HCT116 (cell line): ENCODE measurements at regions not wholly inside any gene's neighbourhood (a gene's known extent, or its start where the extent isn't known, plus 50 kb on each side); places are given as distances from the start of the nearest gene placed in this dataset.

ENCODE experiments used
- ATAC-seq: fragments of 200-7000 bp; cut with Tn5 transposase; 2 replicates; pipeline ENCODE4 v1.9.1; 2020; ENCODE audit warnings: mild to moderate bottlenecking, moderate library complexity
- BruUV-seq: library from RNA; stranded (reverse); fragments of 400-500 nt; replicated peaks from 2 replicates; lab custom pipeline; 2021; lab: Mats Ljungman, UMichigan
- CTCF ChIA-PET: fragments of 300-600 bp; sonication (Branson Sonifier 250); formaldehyde crosslinking; loops from one replicate; lab custom pipeline; 2021; ENCODE audit warnings: antibody characterized with exemption; lab: Charles Lee
- POLR2A ChIA-PET: fragments of 300-600, 350-600 bp; sonication (Branson Sonifier 250); formaldehyde crosslinking; loops from one replicate; lab custom pipeline; 2021; ENCODE audit warnings: antibody characterized with exemption; lab: Charles Lee
- RAD21 ChIA-PET, 2 experiments: fragments of 300-600 bp; sonication (Branson Sonifier 250); formaldehyde crosslinking; loops; one replicate each; lab custom pipeline; 2023; ENCODE audit warnings: low total read pairs in 2 of 2; ENCODE audit not compliant: uncharacterized antibody in 2 of 2, unreplicated experiment in 2 of 2, low non-redundant PET in 1 of 2; lab: Charles Lee
- DNase-seq: peaks from one replicate; pipeline ENCODE4 v3.0.0-alpha.2; 2010; ENCODE audit warnings: low read depth, low spot score
- H2AFZ ChIP-seq: fragments of 200-600 bp; shearing (Covaris generic), sonication (generic); 2 replicates; pipeline ENCODE4 v1.6.1; 2017; ENCODE audit warnings: low read depth, mixed run types, mixed read lengths, antibody characterized with exemption, low read length; ENCODE audit not compliant: poor library complexity, severe bottlenecking
- H3K27ac ChIP-seq: 2 replicates; pipeline ENCODE4 v1.5.1; 2012; ENCODE audit warnings: low read depth, low read length
- H3K27me3 ChIP-seq: fragments of 200-600 bp; sonication (generic); 2 replicates; pipeline ENCODE4 v1.6.1; 2016; ENCODE audit warnings: mixed run types, low read length, mixed read lengths; ENCODE audit not compliant: insufficient read depth
- H3K36me3 ChIP-seq, 2 experiments: fragments of 200-500 bp in 1 of 2; fragments of 200-600 bp in 1 of 2; sonication (Bioruptor generic) in 1 of 2; sonication (generic) in 1 of 2; 2 replicates each; pipeline versions ENCODE4 v1.5.1 to v1.6.1; 2014 to 2016; ENCODE audit warnings: low read length in 2 of 2, inconsistent platforms in 1 of 2, mixed read lengths in 1 of 2, mixed run types in 1 of 2; ENCODE audit not compliant: insufficient read depth in 2 of 2, control insufficient read depth in 1 of 2
- H3K4me1 ChIP-seq, 2 experiments: fragments of 200-600 bp in 1 of 2; sonication (generic) in 1 of 2; 2 replicates each; pipeline versions ENCODE4 v1.5.1 to v1.6.1; 2012 to 2017; ENCODE audit warnings: low read length in 2 of 2, inconsistent platforms in 1 of 2, mild to moderate bottlenecking in 1 of 2, mixed read lengths in 1 of 2, mixed run types in 1 of 2, moderate library complexity in 1 of 2; ENCODE audit not compliant: insufficient read depth in 2 of 2, control insufficient read depth in 1 of 2
- H3K4me2 ChIP-seq: fragments of 200-600 bp; sonication (generic); 2 replicates; pipeline ENCODE4 v1.6.1; 2017; ENCODE audit warnings: mixed run types, low read length, mixed read lengths
- H3K4me3 ChIP-seq, 2 experiments: fragments of 200-600 bp in 1 of 2; sonication (generic) in 1 of 2; replicated peaks in 1 of 2; 2 replicates each; pipeline ENCODE4 v1.5.1; 2011 to 2016; ENCODE audit warnings: low read length in 2 of 2, control low read depth in 1 of 2, low read depth in 1 of 2, mild to moderate bottlenecking in 1 of 2, mixed read lengths in 1 of 2, mixed run types in 1 of 2
- H3K79me2 ChIP-seq: fragments of 200-600 bp; sonication (generic); 2 replicates; pipeline ENCODE4 v1.6.1; 2017; ENCODE audit warnings: mild to moderate bottlenecking, mixed run types, low read length, moderate library complexity, mixed read lengths; ENCODE audit not compliant: insufficient read depth
- H3K9ac ChIP-seq: fragments of 200-600 bp; sonication (generic); 2 replicates; pipeline ENCODE4 v1.6.1; 2016; ENCODE audit warnings: low read length, mixed read lengths
- H3K9me2 ChIP-seq: fragments of 200-600 bp; sonication (generic), shearing (Covaris generic); 2 replicates; pipeline ENCODE4 v1.6.1; 2017; ENCODE audit warnings: mixed run types, mild to moderate bottlenecking, moderate library complexity; ENCODE audit not compliant: insufficient read depth
- H3K9me3 ChIP-seq, 2 experiments: fragments of 200-500 bp in 1 of 2; fragments of 200-600 bp in 1 of 2; sonication (Bioruptor generic) in 1 of 2; sonication (generic) in 1 of 2; 2 replicates each; pipeline ENCODE4 v1.6.1; 2014 to 2017; ENCODE audit warnings: low read length in 2 of 2, mixed read lengths in 2 of 2, inconsistent platforms in 1 of 2, low read depth in 1 of 2, mild to moderate bottlenecking in 1 of 2, mixed run types in 1 of 2, moderate library complexity in 1 of 2; ENCODE audit not compliant: control insufficient read depth in 1 of 2, insufficient read depth in 1 of 2
- H4K20me1 ChIP-seq: fragments of 200-600 bp; sonication (generic), shearing (Covaris generic); 2 replicates; pipeline ENCODE4 v1.6.1; 2017; ENCODE audit warnings: mixed run types, mild to moderate bottlenecking, moderate library complexity; ENCODE audit not compliant: insufficient read depth
- ATF3 ChIP-seq: IDR thresholded peaks from 2 replicates; pipeline ENCODE4 v1.6.1; 2012
- CBX3 ChIP-seq: IDR thresholded peaks from 2 replicates; pipeline ENCODE4 v1.6.1; 2012; ENCODE audit warnings: low read depth
- CTCF ChIP-seq, 3 experiments: fragments of 200-600 bp in 1 of 3; sonication (generic) in 1 of 3; IDR thresholded peaks in 2 of 3; conservative IDR thresholded peaks in 1 of 3; 2 replicates each; pipeline ENCODE4 v1.5.1; 2012 to 2017; ENCODE audit warnings: low read depth in 2 of 3, low read length in 2 of 3, antibody characterized with exemption in 1 of 3, borderline replicate concordance in 1 of 3, control low read depth in 1 of 3, mild to moderate bottlenecking in 1 of 3, mixed read lengths in 1 of 3, mixed run types in 1 of 3, moderate library complexity in 1 of 3; ENCODE audit not compliant: insufficient read depth in 1 of 3
- EGR1 ChIP-seq: IDR thresholded peaks from 2 replicates; pipeline ENCODE4 v1.6.1; 2012; ENCODE audit warnings: low read depth
- EZH2 ChIP-seq: fragments of 200-600 bp; sonication (generic); IDR thresholded peaks from 2 replicates; pipeline ENCODE4 v1.6.1; 2017; ENCODE audit warnings: antibody characterized with exemption, mixed run types
- EZH2phosphoT487 ChIP-seq: fragments of 200-600 bp; IDR thresholded peaks from 2 replicates; pipeline ENCODE4 v1.6.1; 2018; ENCODE audit warnings: antibody characterized with exemption, borderline replicate concordance
- FOSL1 ChIP-seq: IDR thresholded peaks from 2 replicates; pipeline ENCODE4 v1.6.1; 2012; ENCODE audit warnings: low read depth
- JUND ChIP-seq: IDR thresholded peaks from 2 replicates; pipeline ENCODE4 v1.6.1; 2012
- POLR2AphosphoS5 ChIP-seq: IDR thresholded peaks from 2 replicates; pipeline ENCODE4 v1.6.1; 2011; ENCODE audit warnings: mild to moderate bottlenecking, low read depth, low read length, moderate library complexity
- RAD21 ChIP-seq: IDR thresholded peaks from 2 replicates; pipeline ENCODE4 v1.6.1; 2012; ENCODE audit warnings: low read depth, mild to moderate bottlenecking
- SIN3A ChIP-seq: IDR thresholded peaks from 2 replicates; pipeline ENCODE4 v1.6.1; 2012; ENCODE audit warnings: low read depth
- SP1 ChIP-seq: IDR thresholded peaks from 2 replicates; pipeline ENCODE4 v1.6.1; 2012; ENCODE audit warnings: low read depth
- SRF ChIP-seq: IDR thresholded peaks from 2 replicates; pipeline ENCODE4 v1.6.1; 2012; ENCODE audit warnings: low read depth
- TCF7L2 ChIP-seq: IDR thresholded peaks from 2 replicates; pipeline ENCODE4 v1.7.0; 2011; ENCODE audit warnings: borderline replicate concordance, inconsistent platforms; ENCODE audit not compliant: insufficient read depth, insufficient read length; ENCODE audit errors: extremely low read depth
- YY1 ChIP-seq: IDR thresholded peaks from 2 replicates; pipeline ENCODE4 v1.6.1; 2011; ENCODE audit warnings: low read length, low read depth, moderate library complexity, mild to moderate bottlenecking; ENCODE audit not compliant: insufficient replicate concordance; ENCODE audit errors: extremely low read depth
- ZBTB33 ChIP-seq: IDR thresholded peaks from 2 replicates; pipeline ENCODE4 v1.6.1; 2011; ENCODE audit warnings: mild to moderate bottlenecking, low read length, moderate library complexity; ENCODE audit not compliant: insufficient replicate concordance; ENCODE audit errors: extremely low read depth
- ZFX ChIP-seq: fragments of 450-650 bp; IDR thresholded peaks from 2 replicates; pipeline ENCODE4 v1.6.1; 2017
- ZNF274 ChIP-seq: fragments of 200-500 bp; sonication (Bioruptor generic); IDR thresholded peaks from 2 replicates; pipeline ENCODE4 v1.6.1; 2014; ENCODE audit warnings: mild to moderate bottlenecking, low read depth, low read length, inconsistent platforms
- intact Hi-C: fragments of 100-400 bp; cut with micrococcal nuclease; formaldehyde crosslinking; loops from 2 replicates; pipeline ENCODE4 v1.10.0; 2022

GRCh38 chr22:22779213-22779612 is 108.4 kb upstream of the IGLL5 start:
- ChIA-PET POLR2A (no interaction called here), CTCF (interaction anchor here (0.8 to 3.5 kb wide), 4 partner anchors 9 to 33 kb away, joined by 3 to 36 read pairs (median 10); no protein-coding TSS in a partner anchor), RAD21 (no interaction called here)
- Histone ChIP-seq H3K36me3 (no peaks in the 10 kb centered on the region), H2AFZ (no peak overlapping the region), H3K4me3 (no peak overlapping the region), H3K27me3 (peaks cover 5% of the 10 kb centered on the region; the same call in 1 of the 2 replicates), H3K9me3 (no peaks in the 10 kb centered on the region), H3K4me1 (no peaks in the 10 kb centered on the region), H3K9ac (no peak overlapping the region), H3K9me2 (no peaks in the 10 kb centered on the region), H3K79me2 (no peaks in the 10 kb centered on the region), H3K4me2 (no peak overlapping the region), H4K20me1 (no peaks in the 10 kb centered on the region), H3K27ac (no peak overlapping the region)
- TF ChIP-seq YY1 (no peak), SRF (no peak), FOSL1 (no peak), CBX3 (no peak), ZBTB33 (no peak), EZH2phosphoT487 (no peak), JUND (no peak), SIN3A (no peak)
- DNase-seq (no peak), ATAC-seq (no peak)
- no TSS peak for BruUV-seq
- intact Hi-C loops, result no loop called here

GRCh38 chr22:22783575-22783974 is 104.0 kb upstream of the IGLL5 start:
- no peaks in the 10 kb centered on the region for H3K9me3 ChIP-seq
- no peak overlapping the region for H3K4me3 ChIP-seq
- peaks cover 5% of the 10 kb centered on the region; the same call in 1 of the 2 replicates for H3K27me3 ChIP-seq
- no peaks in the 10 kb centered on the region for H4K20me1 ChIP-seq
- H3K9ac ChIP-seq, result no peak overlapping the region
- RAD21 ChIA-PET, result no interaction called here
- BruUV-seq, result no TSS peak
- H3K79me2 ChIP-seq, result no peaks in the 10 kb centered on the region
- DNase-seq (no peak), ATAC-seq (no peak)
- no peak for TF ChIP-seq JUND
- no peak for TF ChIP-seq TCF7L2
- TF ChIP-seq RAD21, result no peak
- TF ChIP-seq EZH2, result no peak
- no peak for TF ChIP-seq CTCF (IDR thresholded peaks at IDR 0.05 in 2 of 3, conservative IDR thresholded peaks at IDR 0.05 in 1 of 3; ENCODE audit: borderline replicate concordance in 1 of 3, insufficient read depth in 1 of 3, low read depth in 2 of 3, low read length in 2 of 3)
- no peak for TF ChIP-seq ZFX
- TF ChIP-seq EZH2phosphoT487, result no peak
- TF ChIP-seq ZNF274, result no peak
- no peak for TF ChIP-seq POLR2AphosphoS5
- TF ChIP-seq EGR1, result no peak
- TF ChIP-seq ATF3, result no peak
- no peak for TF ChIP-seq SP1
- no peak for TF ChIP-seq SRF
- no peak for TF ChIP-seq FOSL1
- intact Hi-C loops, result loop anchor here (10.0 kb wide), 1 partner anchor 171 kb away; no protein-coding TSS in a partner anchor
- H2AFZ ChIP-seq, result no peak overlapping the region
- no peak overlapping the region for H3K4me2 ChIP-seq
- H3K27ac ChIP-seq, result no peak overlapping the region
- H3K4me1 ChIP-seq, result no peaks in the 10 kb centered on the region
- H3K9me2 ChIP-seq, result no peaks in the 10 kb centered on the region
- CTCF ChIA-PET, result interaction anchor here (1.0 to 1.9 kb wide), 3 partner anchors 13 to 26 kb away, joined by 3 to 8 read pairs (median 3); no protein-coding TSS in a partner anchor
- no peaks in the 10 kb centered on the region for H3K36me3 ChIP-seq
- POLR2A ChIA-PET, result no interaction called here
